ENCODE measurements at regions not wholly inside any gene's neighbourhood (a gene's known extent, or its start where the extent isn't known, plus 50 kb on each side); places are given as distances from the start of the nearest gene placed in this dataset.

DNA sequence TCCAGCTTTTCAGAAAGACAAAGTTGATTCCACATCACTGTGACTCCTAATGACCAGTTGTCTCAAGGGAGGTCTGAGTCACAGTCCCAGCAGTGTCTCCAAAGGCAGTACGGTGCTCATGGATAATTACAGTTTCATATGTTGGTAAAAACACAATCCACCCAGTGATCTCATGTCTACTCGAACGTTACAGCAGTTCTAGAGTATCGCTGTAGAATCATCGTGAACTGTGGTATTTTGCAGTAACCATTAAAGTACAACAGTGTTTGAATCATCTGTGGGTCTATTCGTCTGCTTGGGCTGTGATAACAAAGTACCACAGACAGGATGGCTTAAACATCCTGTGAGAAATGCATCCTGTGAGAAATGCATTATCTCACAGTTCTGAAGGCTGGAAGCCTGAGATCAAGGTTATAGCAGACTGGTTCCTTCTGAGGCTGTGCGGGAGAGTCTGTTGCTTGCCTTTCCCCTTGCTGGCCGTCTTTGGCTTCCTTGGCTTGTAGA is 121.1 kb upstream of the SORBS2 start:
- TF ChIP-seq, protein P1, sequence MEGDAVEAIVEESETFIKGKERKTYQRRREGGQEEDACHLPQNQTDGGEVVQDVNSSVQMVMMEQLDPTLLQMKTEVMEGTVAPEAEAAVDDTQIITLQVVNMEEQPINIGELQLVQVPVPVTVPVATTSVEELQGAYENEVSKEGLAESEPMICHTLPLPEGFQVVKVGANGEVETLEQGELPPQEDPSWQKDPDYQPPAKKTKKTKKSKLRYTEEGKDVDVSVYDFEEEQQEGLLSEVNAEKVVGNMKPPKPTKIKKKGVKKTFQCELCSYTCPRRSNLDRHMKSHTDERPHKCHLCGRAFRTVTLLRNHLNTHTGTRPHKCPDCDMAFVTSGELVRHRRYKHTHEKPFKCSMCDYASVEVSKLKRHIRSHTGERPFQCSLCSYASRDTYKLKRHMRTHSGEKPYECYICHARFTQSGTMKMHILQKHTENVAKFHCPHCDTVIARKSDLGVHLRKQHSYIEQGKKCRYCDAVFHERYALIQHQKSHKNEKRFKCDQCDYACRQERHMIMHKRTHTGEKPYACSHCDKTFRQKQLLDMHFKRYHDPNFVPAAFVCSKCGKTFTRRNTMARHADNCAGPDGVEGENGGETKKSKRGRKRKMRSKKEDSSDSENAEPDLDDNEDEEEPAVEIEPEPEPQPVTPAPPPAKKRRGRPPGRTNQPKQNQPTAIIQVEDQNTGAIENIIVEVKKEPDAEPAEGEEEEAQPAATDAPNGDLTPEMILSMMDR (IDR thresholded peaks at IDR 0.05; ENCODE audit: low read length), result no peak
- no peak for TF ChIP-seq EZH2 (IDR thresholded peaks at IDR 0.05; ENCODE audit: borderline replicate concordance, low read length)

Data from OCI-LY1 (cell line).